Omental fat pad (tissue), 3 donors: ENCODE measurements at regions not wholly inside any gene's neighbourhood (a gene's known extent, or its start where the extent isn't known, plus 50 kb on each side); places are given as distances from the start of the nearest gene placed in this dataset.

Experiments used
- ATAC-seq: fragments of 150-250 bp; one replicate; pipeline ENCODE4 v1.9.1; 2016; ENCODE audit warnings: mild to moderate bottlenecking, moderate library complexity; ENCODE audit not compliant: low FRiP score
- DNase-seq: peaks from one replicate; pipeline ENCODE4 v3.0.0-alpha.2; 2019; ENCODE audit warnings: low spot score
- TF ChIP-seq, protein P1 (sequence below), 3 donors: fragments of 450-650 bp; IDR thresholded peaks; one replicate each; pipeline ENCODE4 v1.5.1; 2016 to 2017; ENCODE audit warnings: antibody characterized with exemption in 3 of 3, mild to moderate bottlenecking in 3 of 3, moderate library complexity in 2 of 3

GRCh38 chr2:129376426-129377077 lies 602.9 kb upstream of the RAB6C start:
- TF ChIP-seq, protein P1, sequence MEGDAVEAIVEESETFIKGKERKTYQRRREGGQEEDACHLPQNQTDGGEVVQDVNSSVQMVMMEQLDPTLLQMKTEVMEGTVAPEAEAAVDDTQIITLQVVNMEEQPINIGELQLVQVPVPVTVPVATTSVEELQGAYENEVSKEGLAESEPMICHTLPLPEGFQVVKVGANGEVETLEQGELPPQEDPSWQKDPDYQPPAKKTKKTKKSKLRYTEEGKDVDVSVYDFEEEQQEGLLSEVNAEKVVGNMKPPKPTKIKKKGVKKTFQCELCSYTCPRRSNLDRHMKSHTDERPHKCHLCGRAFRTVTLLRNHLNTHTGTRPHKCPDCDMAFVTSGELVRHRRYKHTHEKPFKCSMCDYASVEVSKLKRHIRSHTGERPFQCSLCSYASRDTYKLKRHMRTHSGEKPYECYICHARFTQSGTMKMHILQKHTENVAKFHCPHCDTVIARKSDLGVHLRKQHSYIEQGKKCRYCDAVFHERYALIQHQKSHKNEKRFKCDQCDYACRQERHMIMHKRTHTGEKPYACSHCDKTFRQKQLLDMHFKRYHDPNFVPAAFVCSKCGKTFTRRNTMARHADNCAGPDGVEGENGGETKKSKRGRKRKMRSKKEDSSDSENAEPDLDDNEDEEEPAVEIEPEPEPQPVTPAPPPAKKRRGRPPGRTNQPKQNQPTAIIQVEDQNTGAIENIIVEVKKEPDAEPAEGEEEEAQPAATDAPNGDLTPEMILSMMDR (IDR thresholded peaks at IDR 0.05), result no peak
- ATAC-seq (no peak), DNase-seq (no peak)

- ATAC-seq, result no peak
- DNase-seq, result no peak
- TF ChIP-seq, protein P1 (IDR thresholded peaks at IDR 0.05), result no peak
These were observed 602.4 kb upstream of the RAB6C start for GRCh38 chr2:129377078-129377469.

DNA sequence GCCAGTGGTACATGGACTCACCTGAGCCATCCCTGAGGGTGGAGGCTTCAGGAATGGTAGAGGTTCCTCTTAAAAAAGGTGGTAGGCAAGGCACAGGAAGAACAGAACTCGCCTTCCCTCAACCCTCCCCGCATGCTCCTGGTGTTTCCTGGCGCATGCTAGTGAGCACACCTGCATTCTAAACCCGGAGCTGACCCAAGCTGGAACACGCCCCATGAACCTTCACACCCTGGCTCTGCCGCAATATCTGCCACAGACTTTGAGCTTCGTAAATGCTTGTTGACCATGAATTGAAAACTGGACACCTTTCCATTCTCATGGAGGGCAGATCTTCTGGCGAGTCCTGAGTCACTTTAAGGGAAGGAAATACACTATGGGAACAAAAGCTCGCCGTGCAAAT lies 601.3 kb upstream of the RAB6C start:
- ATAC-seq (no peak), DNase-seq (no peak)
- TF ChIP-seq, protein P1 (IDR thresholded peaks at IDR 0.05), result no peak

GRCh38 chr2:129379411-129379810 lies 600.1 kb upstream of the RAB6C start:
- ATAC-seq (no peak), DNase-seq (no peak)
- TF ChIP-seq, protein P1 (IDR thresholded peaks at IDR 0.05), result no peak

GRCh38 chr2:129381789-129382188 lies 597.7 kb upstream of the RAB6C start:
- TF ChIP-seq, protein P1 (IDR thresholded peaks at IDR 0.05), result no peak
- DNase-seq (no peak), ATAC-seq (no peak)

DNA sequence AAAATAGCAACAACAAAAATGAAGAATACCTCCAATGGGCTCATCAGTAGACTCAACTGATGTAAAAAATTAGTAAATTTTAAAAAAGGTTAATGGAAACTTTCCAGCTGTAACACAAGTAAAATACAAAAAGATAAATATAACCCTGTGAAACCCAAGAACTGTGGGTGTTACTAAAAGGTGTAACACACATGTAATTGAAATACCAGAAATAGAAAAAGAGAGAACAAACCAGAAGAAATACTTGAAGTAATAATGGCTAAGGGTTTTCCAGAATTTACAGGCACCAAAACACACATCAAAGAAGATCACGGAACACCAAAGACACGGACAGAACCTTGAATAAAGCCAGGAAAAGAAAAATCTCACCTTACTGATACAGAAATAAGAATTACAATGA lies 590.6 kb upstream of the RAB6C start:
- TF ChIP-seq, protein P1 (IDR thresholded peaks at IDR 0.05), result no peak
- DNase-seq (no peak), ATAC-seq (no peak)

- no peak for DNase-seq
- TF ChIP-seq, protein P1 (IDR thresholded peaks at IDR 0.05), result no peak
- no peak for ATAC-seq
These were observed 585.6 kb upstream of the RAB6C start for GRCh38 chr2:129393816-129394215.
